ENCODE measurements at regions not wholly inside any gene's neighbourhood (a gene's known extent, or its start where the extent isn't known, plus 50 kb on each side); places are given as distances from the start of the nearest gene placed in this dataset.

- H3K4me3 ChIP-seq (ENCODE audit: low read depth in 2 of 2, low read length in 2 of 2): no peak overlapping the region
- no peak overlapping the region for H3K27ac ChIP-seq (ENCODE audit: low read length)
- in situ Hi-C loops (cut with HindIII; ENCODE audit: low pct_unique_long_range_greater_than_20kb, low sequenced_read_pairs) (no loop called here), intact Hi-C loops (cut with micrococcal nuclease; ENCODE audit: unreplicated experiment) (no loop called here)
- DNase-seq (ENCODE audit: low read depth, low spot score) (no peak), ATAC-seq (no peak)
- H3K27me3 ChIP-seq (ENCODE audit: control insufficient read depth, insufficient read depth, low read length): no peaks in the 10 kb centered on the region
- no peaks in the 10 kb centered on the region for H3K9me3 ChIP-seq (ENCODE audit: control insufficient read depth, insufficient read depth, low read depth, low read length)
- H3K36me3 ChIP-seq (ENCODE audit: control insufficient read depth, insufficient read depth, low read length): no peaks in the 10 kb centered on the region
- no TSS peak for BruUV-seq (replicated peaks)
- ChIA-PET POLR2A (no interaction called here), CTCF (no interaction called here)
- H3K4me1 ChIP-seq (ENCODE audit: control insufficient read depth, insufficient read depth, low read length): no peaks in the 10 kb centered on the region
- no peak for TF ChIP-seq TCF7L2 (IDR thresholded peaks at IDR 0.05; ENCODE audit: low read depth, low read length)
- TF ChIP-seq REST (IDR thresholded peaks at IDR 0.05; ENCODE audit: insufficient read depth in 1 of 2, low read depth in 2 of 2, low read length in 1 of 2): no peak
- TF ChIP-seq POLR2AphosphoS5 (IDR thresholded peaks at IDR 0.05; ENCODE audit: low read depth, low read length): no peak
- TF ChIP-seq CTCF (IDR thresholded peaks at IDR 0.05): no peak
- TF ChIP-seq SIN3A (IDR thresholded peaks at IDR 0.05; ENCODE audit: borderline replicate concordance, insufficient read depth, low read depth, low read length): no peak
These were observed 302.3 kb upstream of the UBE2E3 start for GRCh38 chr2:180677930-180678624.

GRCh38 chr2:180677200-180677599 lies 303.2 kb upstream of the UBE2E3 start:
- ChIA-PET POLR2A (no interaction called here), CTCF (interaction anchor here (1.0 kb wide), 1 partner anchor 279 kb away, joined by 3 read pairs; no protein-coding TSS in a partner anchor)
- in situ Hi-C loops (cut with HindIII; ENCODE audit: low pct_unique_long_range_greater_than_20kb, low sequenced_read_pairs) (no loop called here), intact Hi-C loops (cut with micrococcal nuclease; ENCODE audit: unreplicated experiment) (no loop called here)
- Histone ChIP-seq H3K4me1 (ENCODE audit: control insufficient read depth, insufficient read depth, low read length) (no peaks in the 10 kb centered on the region), H3K4me3 (ENCODE audit: low read depth in 2 of 2, low read length in 2 of 2) (no peak overlapping the region), H3K9me3 (ENCODE audit: control insufficient read depth, insufficient read depth, low read depth, low read length) (no peaks in the 10 kb centered on the region), H3K36me3 (ENCODE audit: control insufficient read depth, insufficient read depth, low read length) (no peaks in the 10 kb centered on the region), H3K27me3 (ENCODE audit: control insufficient read depth, insufficient read depth, low read length) (no peaks in the 10 kb centered on the region), H3K27ac (ENCODE audit: low read length) (no peak overlapping the region)
- DNase-seq (ENCODE audit: low read depth, low spot score) (no peak), ATAC-seq (no peak)
- TF ChIP-seq CTCF (IDR thresholded peaks at IDR 0.05) (no peak), TCF7L2 (IDR thresholded peaks at IDR 0.05; ENCODE audit: low read depth, low read length) (no peak), REST (IDR thresholded peaks at IDR 0.05; ENCODE audit: insufficient read depth in 1 of 2, low read depth in 2 of 2, low read length in 1 of 2) (no peak), SIN3A (IDR thresholded peaks at IDR 0.05; ENCODE audit: borderline replicate concordance, insufficient read depth, low read depth, low read length) (no peak), POLR2AphosphoS5 (IDR thresholded peaks at IDR 0.05; ENCODE audit: low read depth, low read length) (no peak)
- no TSS peak for BruUV-seq (replicated peaks)
